ENCODE measurements at regions not wholly inside any gene's neighbourhood (a gene's known extent, or its start where the extent isn't known, plus 50 kb on each side); places are given as distances from the start of the nearest gene placed in this dataset.

DNA sequence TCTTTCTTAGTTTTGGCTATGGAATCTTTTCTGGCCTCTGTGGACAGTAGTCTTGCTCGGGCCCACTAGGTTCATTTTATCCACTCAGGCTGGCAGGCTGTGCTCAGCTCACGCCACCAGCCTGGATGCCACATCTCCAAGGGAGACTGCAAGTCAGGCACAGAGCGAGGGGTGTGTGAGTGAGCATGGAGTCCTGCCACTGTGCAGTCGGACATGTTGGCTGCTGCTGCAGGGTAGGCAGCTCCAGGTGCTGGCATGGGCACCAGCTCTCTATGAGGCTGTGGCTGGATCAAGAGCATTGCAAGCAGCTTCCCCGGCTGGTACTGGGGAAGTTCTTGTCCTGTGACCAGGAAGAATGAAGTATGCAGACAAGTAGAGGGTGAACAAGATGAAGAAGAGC, 158.9 kb downstream of the PCTP start:
- TF ChIP-seq POLR2A (IDR thresholded peaks at IDR 0.05; ENCODE audit: low read length) (no peak), GATA1 (IDR thresholded peaks at IDR 0.05; ENCODE audit: low read depth, low read length) (no peak)

All from erythroblast (primary cell).